ENCODE measurements at regions not wholly inside any gene's neighbourhood (a gene's known extent, or its start where the extent isn't known, plus 50 kb on each side); places are given as distances from the start of the nearest gene placed in this dataset.

- ATAC-seq (no peak), DNase-seq (ENCODE audit: low spot score) (no peak)
- no peaks in the 10 kb centered on the region for H3K9me2 ChIP-seq (ENCODE audit: insufficient read depth)
- H3K27ac Mint-ChIP-seq = no peak overlapping the region
- H3K79me2 ChIP-seq (replicated peaks; ENCODE audit: insufficient read depth) = no peaks in the 10 kb centered on the region
- no peaks in the 10 kb centered on the region for H3F3A ChIP-seq (replicated peaks; ENCODE audit: low read depth)
- H3K27ac ChIP-seq (ENCODE audit: low read depth) = no peak overlapping the region
- H3K27me3 ChIP-seq (ENCODE audit: insufficient read depth) = no peaks in the 10 kb centered on the region
- H3K4me1 Mint-ChIP-seq = peaks cover 18% of the 10 kb centered on the region; the same call in 2 of the 3 replicates
- no peak for TF ChIP-seq ZNF331 (CRISPR knock-in tag; IDR thresholded peaks at IDR 0.05; ENCODE audit: low read depth)
- no peak for TF ChIP-seq ETS1 (IDR thresholded peaks at IDR 0.05)
- no peak for TF ChIP-seq STAT1 (IDR thresholded peaks at IDR 0.05; ENCODE audit: unreplicated experiment)
- TF ChIP-seq REST (IDR thresholded peaks at IDR 0.05; ENCODE audit: unreplicated experiment) = no peak
- TF ChIP-seq CREB1 (CRISPR knock-in tag; IDR thresholded peaks at IDR 0.05; ENCODE audit: low read depth) = no peak
- no peak for TF ChIP-seq CTCF (conservative IDR thresholded peaks at IDR 0.05; ENCODE audit: low read depth in 2 of 2)
- no peak for TF ChIP-seq POLR2AphosphoS5 (IDR thresholded peaks at IDR 0.05; ENCODE audit: low read depth)
- no peak for TF ChIP-seq JUNB (IDR thresholded peaks at IDR 0.05; ENCODE audit: unreplicated experiment)
- no peak for TF ChIP-seq ZNF462 (CRISPR knock-in tag; IDR thresholded peaks at IDR 0.05)
- TF ChIP-seq NANOG (IDR thresholded peaks at IDR 0.05; ENCODE audit: borderline replicate concordance) = no peak
- no peaks in the 10 kb centered on the region for H3K4me1 ChIP-seq (ENCODE audit: insufficient read depth)
- no peaks in the 10 kb centered on the region for H3K27me3 Mint-ChIP-seq (ENCODE audit: insufficient read depth, low read depth, poor library complexity)
- H3K4me2 ChIP-seq = no peak overlapping the region
- no peak overlapping the region for H3K4me3 ChIP-seq
- peaks cover 15% of the 10 kb centered on the region for H3K36me3 ChIP-seq (ENCODE audit: insufficient read depth)
- H3K9me3 Mint-ChIP-seq = no peaks in the 10 kb centered on the region; the same call in 2 of the 3 replicates
- no peak overlapping the region for H2AFZ ChIP-seq
- H3K4me3 Mint-ChIP-seq = no peak overlapping the region
- H3K36me3 Mint-ChIP-seq (ENCODE audit: low read depth) = no peaks in the 10 kb centered on the region
- H4K20me1 ChIP-seq (replicated peaks; ENCODE audit: insufficient read depth) = no peaks in the 10 kb centered on the region
Measured at GRCh38 chr22:47772864-47773263, 1010.4 kb downstream of the TBC1D22A start.

All from GM23338 (cell line).